ENCODE measurements at regions not wholly inside any gene's neighbourhood (a gene's known extent, or its start where the extent isn't known, plus 50 kb on each side); places are given as distances from the start of the nearest gene placed in this dataset.
A peak's percentile ranks its signal among the peaks of the same experiment; 100 is the strongest.

- no peak for DNase-seq
Measured at GRCh38 chr4:143273160-143273917, 63.3 kb upstream of the GAB1 start.

- no peak for DNase-seq
Measured at GRCh38 chr4:143280861-143281260, 55.8 kb upstream of the GAB1 start.

DNA sequence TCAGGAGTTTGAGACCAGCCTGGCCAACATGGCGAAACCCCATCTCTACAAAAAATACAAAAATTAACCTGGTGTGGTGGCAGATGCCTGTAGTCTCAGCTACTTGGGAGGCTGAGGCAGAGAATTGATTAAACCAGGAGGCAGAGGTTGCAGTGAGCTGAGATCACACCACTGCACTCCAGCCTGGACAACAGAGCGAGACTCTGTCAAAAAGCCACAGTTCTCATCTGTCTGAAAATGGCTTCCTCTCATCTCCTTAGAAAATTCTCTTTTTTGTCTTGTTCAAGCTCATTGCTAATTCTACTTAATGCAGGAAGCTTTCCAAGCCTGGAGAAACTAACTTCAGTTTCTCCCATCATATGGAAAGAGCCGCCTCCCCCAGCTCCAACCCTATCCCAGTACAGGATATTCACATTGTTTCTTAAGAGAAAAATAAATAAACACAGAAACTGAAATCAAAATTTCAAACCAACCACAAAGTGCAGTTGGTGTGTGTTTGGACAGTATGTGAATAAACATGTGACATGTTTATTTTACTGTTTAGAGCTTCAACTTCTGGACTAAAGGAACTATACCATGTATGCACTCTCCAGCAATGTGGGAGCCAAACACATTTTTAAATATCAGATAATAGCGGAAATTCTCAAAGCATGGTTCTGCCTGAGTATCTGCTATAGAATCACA is 55.0 kb upstream of the GAB1 start:
- peak in 1 of 3 donors; percentile 81 for DNase-seq

- peak; percentile 66 to 93 (median 83) for DNase-seq
Measured at GRCh38 chr4:143282211-143282707, 54.4 kb upstream of the GAB1 start.

GRCh38 chr4:143285696-143286437 is 50.8 kb upstream of the GAB1 start:
- peak in 2 of 3 donors; percentile 61 to 78 for DNase-seq

GRCh38 chr4:143286701-143287571 is 49.7 kb upstream of the GAB1 start:
- peak in 2 of 3 donors; percentile 58 to 72 for DNase-seq
